Heart right ventricle (tissue), 16 donors: ENCODE measurements at regions not wholly inside any gene's neighbourhood (a gene's known extent, or its start where the extent isn't known, plus 50 kb on each side); places are given as distances from the start of the nearest gene placed in this dataset.

Experiments
- ATAC-seq, 8 donors: fragments of 200-7000 bp; cut with Tn5 transposase; one replicate each; pipeline ENCODE4 v1.9.1; 2020; ENCODE audit warnings: mild to moderate bottlenecking in 8 of 8, moderate library complexity in 8 of 8, moderate number of reproducible peaks in 1 of 8
- DNase-seq, 2 donors: peaks; one replicate each; pipeline ENCODE4 v3.0.0-alpha.2; 2020
- H3K27ac ChIP-seq, 10 donors: fragments of 200-600 bp; sonication (generic) in 2 of 10; one replicate each; pipeline versions ENCODE4 v1.5.0 to v1.8.0; 2020 to 2022; ENCODE audit warnings: mild to moderate bottlenecking in 3 of 10
- H3K27me3 ChIP-seq, 7 donors: fragments of 200-600 bp; one replicate each; pipeline ENCODE4 v1.8.0; 2021 to 2022; ENCODE audit warnings: mild to moderate bottlenecking in 2 of 7
- H3K36me3 ChIP-seq, 9 donors: fragments of 200-600 bp; sonication (generic) in 1 of 9; one replicate each; pipeline versions ENCODE4 v1.5.0 to v1.8.0; 2020 to 2022; ENCODE audit warnings: mild to moderate bottlenecking in 2 of 9
- H3K4me1 ChIP-seq, 9 donors: fragments of 200-600 bp; sonication (generic) in 1 of 9; one replicate each; pipeline versions ENCODE4 v1.5.0 to v1.8.0; 2020 to 2022; ENCODE audit warnings: mild to moderate bottlenecking in 4 of 9
- H3K4me3 ChIP-seq, 10 donors: fragments of 200-600 bp; sonication (generic) in 2 of 10; one replicate each; pipeline versions ENCODE4 v1.5.0 to v1.8.0; 2020 to 2022; ENCODE audit warnings: mild to moderate bottlenecking in 7 of 10, moderate library complexity in 2 of 10
- H3K9me3 ChIP-seq, 11 donors: fragments of 200-600 bp in 10 of 11; sonication (generic) in 2 of 11; one replicate each; pipeline versions ENCODE4 v1.5.0 to v1.8.0; 2013 to 2022; ENCODE audit warnings: mild to moderate bottlenecking in 2 of 11, control low read depth in 1 of 11, moderate library complexity in 1 of 11
- WGBS, 2 donors: extraction: QIAGEN DNeasy Blood & Tissue Kit; methylation state at CpG; one replicate each; pipeline ENCODE4 v1.1.7; 2013; ENCODE audit warnings: inconsistent platforms in 1 of 2; 5-methylcytosine and 5-hydroxymethylcytosine counted together
- intact Hi-C, 10 donors: fragments of 100-400 bp; cut with DNase I; formaldehyde crosslinking; loops; one replicate each; pipeline versions ENCODE4 v1.11.1 to v1.14.2; 2022
- TF ChIP-seq, protein P1 (sequence below), 9 donors: fragments of 200-600 bp; sonication (generic) in 2 of 9; IDR thresholded peaks; one replicate each; pipeline versions ENCODE4 v1.5.0 to v1.8.0; 2021 to 2022; ENCODE audit warnings: antibody characterized with exemption in 9 of 9, mild to moderate bottlenecking in 5 of 9, moderate library complexity in 1 of 9
- donor health status: Arrhythmogenic right ventricular cardiomyopathy.
- donor health status: ischemic (EF 13 %, LVEDD 7.1; RV severe dilation, severe dysfunction).
- donor health status: healthy with polysubstance abuse.
- donor health status: DM: no; HTN: yes; CAD: no.
- donor health status: DM: no; HTN: no; CAD: no.
- donor health status: ischemic (EF 25% LVEDD 6.9; RV normal size, moderate dysfunction).
- donor health status: ischemic (EF 25% LVEDD 5.7; RV mildly dilated, moderate dysfunction).
- donor health status: healthy.
- donor health status: DM: yes; HTN: yes; CAD: no.
- donor health status: Ischemic cardiomyopathy.
- donor health status: ischemic (EF 35%, LVEDD 5.7; RV mildly dilated, moderate dysfunction).
- donor health status: nonischemic (EF 11% LVEDD 7.7; RV severe dilation, severe dysfunction).
- donor health status: DM: yes; HTN: yes; CAD: no.
- donor health status: PGD.
- donor health status: ischemic (EF 29% LVEDD 5.4; RV normal size, mild dysfunction).
- donor health status: nonischemic (EF 23%, LVEDD 6.1; RV moderate dilation, normal function).

DNA sequence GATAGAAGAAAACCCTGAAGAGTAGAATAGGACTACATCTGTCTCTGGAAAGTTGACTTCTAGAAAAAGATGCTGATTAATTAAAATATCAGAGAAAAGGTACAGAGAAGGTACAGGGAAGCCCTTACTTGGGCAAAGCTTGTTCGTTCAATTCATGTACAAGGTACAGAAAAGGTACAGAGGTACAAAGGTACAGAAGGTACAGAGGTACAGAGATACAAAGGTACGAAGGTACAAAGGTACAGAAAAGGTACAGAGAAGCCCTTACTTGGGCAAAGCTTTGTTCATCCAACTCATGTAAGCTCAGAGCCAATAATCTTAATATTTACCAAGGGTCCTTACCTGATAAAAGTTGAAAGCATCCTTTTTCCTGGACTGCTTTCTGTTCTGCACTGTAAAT, 182.3 kb downstream of the PCSK1 start:
- DNase-seq (no peak), ATAC-seq (no peak)
- Histone ChIP-seq H3K27me3 (no peaks in the 10 kb centered on the region), H3K4me1 (peaks cover 0 to 31% (median 18%) of the 10 kb centered on the region in 9 donors), H3K27ac (no peak overlapping the region), H3K4me3 (no peak overlapping the region), H3K36me3 (no peaks in the 10 kb centered on the region), H3K9me3 (peaks cover 0 to 9% (median 0%) of the 10 kb centered on the region in 11 donors)
- intact Hi-C loops, result loop anchor here in 2 of 10 donors (10.0 kb wide), 1 partner anchor 286 kb away; the partner anchor contains the start of gene ELL2 (in 2 of the 2)
- TF ChIP-seq, protein P1, sequence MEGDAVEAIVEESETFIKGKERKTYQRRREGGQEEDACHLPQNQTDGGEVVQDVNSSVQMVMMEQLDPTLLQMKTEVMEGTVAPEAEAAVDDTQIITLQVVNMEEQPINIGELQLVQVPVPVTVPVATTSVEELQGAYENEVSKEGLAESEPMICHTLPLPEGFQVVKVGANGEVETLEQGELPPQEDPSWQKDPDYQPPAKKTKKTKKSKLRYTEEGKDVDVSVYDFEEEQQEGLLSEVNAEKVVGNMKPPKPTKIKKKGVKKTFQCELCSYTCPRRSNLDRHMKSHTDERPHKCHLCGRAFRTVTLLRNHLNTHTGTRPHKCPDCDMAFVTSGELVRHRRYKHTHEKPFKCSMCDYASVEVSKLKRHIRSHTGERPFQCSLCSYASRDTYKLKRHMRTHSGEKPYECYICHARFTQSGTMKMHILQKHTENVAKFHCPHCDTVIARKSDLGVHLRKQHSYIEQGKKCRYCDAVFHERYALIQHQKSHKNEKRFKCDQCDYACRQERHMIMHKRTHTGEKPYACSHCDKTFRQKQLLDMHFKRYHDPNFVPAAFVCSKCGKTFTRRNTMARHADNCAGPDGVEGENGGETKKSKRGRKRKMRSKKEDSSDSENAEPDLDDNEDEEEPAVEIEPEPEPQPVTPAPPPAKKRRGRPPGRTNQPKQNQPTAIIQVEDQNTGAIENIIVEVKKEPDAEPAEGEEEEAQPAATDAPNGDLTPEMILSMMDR (IDR thresholded peaks at IDR 0.05), result no peak
- WGBS, 2 donors, result 91 to 92% methylated on average over 2 of the region's 2 CpGs

DNA sequence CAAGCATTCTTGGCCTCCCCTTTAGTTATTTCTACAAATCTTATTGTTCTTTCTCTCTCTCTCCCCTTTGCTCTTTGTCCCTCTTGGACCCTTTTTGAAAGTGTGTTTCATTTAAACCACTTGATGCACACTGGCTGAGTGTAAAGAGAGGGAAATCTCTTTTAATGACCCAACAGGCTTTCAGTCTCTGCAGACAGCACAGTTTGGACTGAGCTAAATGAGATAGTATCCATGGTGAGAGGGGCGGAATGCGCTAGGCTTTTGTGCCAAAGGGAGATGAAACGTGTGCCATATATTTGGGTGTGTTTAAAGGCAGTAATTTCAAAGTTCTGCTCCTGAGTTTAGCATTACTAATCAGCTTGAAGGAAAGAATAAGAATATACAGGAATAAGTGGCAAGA, 184.9 kb downstream of the PCSK1 start:
- no peak overlapping the region for H3K4me3 ChIP-seq
- H3K4me1 ChIP-seq, result peaks cover 0 to 50% (median 26%) of the 10 kb centered on the region in 9 donors
- TF ChIP-seq, protein P1 (IDR thresholded peaks at IDR 0.05), result no peak
- DNase-seq, result no peak
- intact Hi-C loops, result loop anchor here in 5 of 10 donors (5.0 to 10.0 kb wide), 7 partner anchors 39 to 391 kb away; partner anchors contain the start of gene ELL2 (in 2 of the 5)
- H3K27ac ChIP-seq, result peak overlapping the region in 9 of 10 donors; percentile 54 to 86 (median 76)
- no peaks in the 10 kb centered on the region for H3K36me3 ChIP-seq
- 35 to 56% methylated on average over 3 of the region's 3 CpGs for WGBS, 2 donors
- no peaks in the 10 kb centered on the region for H3K9me3 ChIP-seq
- peak in 7 of 8 donors; percentile 21 to 73 (median 45) for ATAC-seq
- H3K27me3 ChIP-seq, result no peaks in the 10 kb centered on the region

DNA sequence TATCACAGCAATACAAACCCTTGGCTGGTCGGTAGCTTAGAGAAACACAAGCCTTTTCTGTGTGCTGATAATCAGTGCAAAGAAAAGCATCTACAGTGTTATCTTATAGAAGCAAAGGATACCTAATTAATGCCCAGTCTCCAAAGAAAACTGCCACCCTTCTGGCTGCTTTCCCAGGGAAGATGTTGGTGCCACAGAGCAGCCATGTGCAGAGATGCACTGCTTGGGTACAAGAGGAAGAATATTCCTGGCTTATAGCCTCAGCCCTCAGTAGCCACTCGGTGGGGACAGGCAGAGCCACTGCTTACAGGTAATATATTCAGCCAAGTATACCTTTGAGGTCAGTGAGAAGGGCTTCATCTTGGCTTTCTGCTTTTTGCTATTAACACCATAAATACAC, 185.3 kb downstream of the PCSK1 start:
- peaks cover 0 to 49% (median 22%) of the 10 kb centered on the region in 9 donors for H3K4me1 ChIP-seq
- DNase-seq, result no peak
- H3K4me3 ChIP-seq, result peak overlapping the region in 3 of 10 donors; percentile 2 to 10 (median 5)
- no peaks in the 10 kb centered on the region for H3K27me3 ChIP-seq
- TF ChIP-seq, protein P1 (IDR thresholded peaks at IDR 0.05), result no peak
- peak in 6 of 8 donors; percentile 18 to 75 (median 42) for ATAC-seq
- H3K27ac ChIP-seq, result peak overlapping the region; percentile 54 to 86 (median 74)
- H3K9me3 ChIP-seq, result no peaks in the 10 kb centered on the region
- no peaks in the 10 kb centered on the region for H3K36me3 ChIP-seq
- 16 to 22% methylated on average over 2 of the region's 2 CpGs for WGBS, 2 donors
- intact Hi-C loops, result loop anchor here in 5 of 10 donors (5.0 to 10.0 kb wide), 7 partner anchors 40 to 390 kb away; partner anchors contain the start of gene ELL2 (in 2 of the 5)

DNA sequence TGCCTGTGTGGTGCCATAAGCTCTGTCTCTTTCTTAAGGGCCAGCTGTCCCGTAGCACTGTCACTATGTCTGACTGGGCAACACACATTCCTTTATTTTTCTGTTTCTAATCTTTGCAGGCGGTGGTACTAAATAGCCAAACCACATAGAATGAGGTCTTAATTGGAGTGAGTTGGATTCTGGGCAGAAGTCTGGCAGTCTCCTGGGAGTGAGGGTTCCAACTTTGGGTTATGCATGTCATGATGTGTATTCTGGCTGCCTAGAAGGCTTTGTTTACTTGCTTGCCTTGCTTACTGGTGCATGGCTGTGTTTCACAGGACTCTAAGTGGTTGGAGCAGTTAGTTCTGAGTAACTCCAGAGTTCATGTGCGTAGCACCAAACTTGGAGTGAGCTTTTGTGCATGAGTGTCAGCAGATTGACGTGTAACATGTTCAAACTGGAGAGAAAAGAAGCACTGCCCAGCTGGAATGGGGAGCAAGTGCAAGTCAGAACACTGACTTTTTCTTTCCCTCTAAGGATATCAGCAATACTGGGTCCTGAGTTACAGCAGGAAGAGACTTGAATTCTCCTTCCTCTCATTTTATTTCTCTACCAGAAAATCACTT, 185.8 kb downstream of the PCSK1 start:
- intact Hi-C loops, result loop anchor here in 5 of 10 donors (5.0 to 10.0 kb wide), 7 partner anchors 40 to 390 kb away; partner anchors contain the start of gene ELL2 (in 2 of the 5)
- Histone ChIP-seq H3K4me1 (peaks cover 0 to 48% (median 17%) of the 10 kb centered on the region in 9 donors), H3K27me3 (no peaks in the 10 kb centered on the region), H3K9me3 (no peaks in the 10 kb centered on the region), H3K4me3 (peak overlapping the region in 3 of 10 donors; percentile 2 to 10 (median 5)), H3K36me3 (no peaks in the 10 kb centered on the region), H3K27ac (peak overlapping the region; percentile 54 to 86 (median 74))
- TF ChIP-seq, protein P1 (IDR thresholded peaks at IDR 0.05), result no peak
- ATAC-seq, result peak; percentile 67 to 97 (median 92)
- peak in 1 of 2 donors; percentile 52 for DNase-seq
- 30 to 35% methylated on average over 4 of the region's 4 CpGs for WGBS, 2 donors
